ENCODE measurements at regions not wholly inside any gene's neighbourhood (a gene's known extent, or its start where the extent isn't known, plus 50 kb on each side); places are given as distances from the start of the nearest gene placed in this dataset.

DNA sequence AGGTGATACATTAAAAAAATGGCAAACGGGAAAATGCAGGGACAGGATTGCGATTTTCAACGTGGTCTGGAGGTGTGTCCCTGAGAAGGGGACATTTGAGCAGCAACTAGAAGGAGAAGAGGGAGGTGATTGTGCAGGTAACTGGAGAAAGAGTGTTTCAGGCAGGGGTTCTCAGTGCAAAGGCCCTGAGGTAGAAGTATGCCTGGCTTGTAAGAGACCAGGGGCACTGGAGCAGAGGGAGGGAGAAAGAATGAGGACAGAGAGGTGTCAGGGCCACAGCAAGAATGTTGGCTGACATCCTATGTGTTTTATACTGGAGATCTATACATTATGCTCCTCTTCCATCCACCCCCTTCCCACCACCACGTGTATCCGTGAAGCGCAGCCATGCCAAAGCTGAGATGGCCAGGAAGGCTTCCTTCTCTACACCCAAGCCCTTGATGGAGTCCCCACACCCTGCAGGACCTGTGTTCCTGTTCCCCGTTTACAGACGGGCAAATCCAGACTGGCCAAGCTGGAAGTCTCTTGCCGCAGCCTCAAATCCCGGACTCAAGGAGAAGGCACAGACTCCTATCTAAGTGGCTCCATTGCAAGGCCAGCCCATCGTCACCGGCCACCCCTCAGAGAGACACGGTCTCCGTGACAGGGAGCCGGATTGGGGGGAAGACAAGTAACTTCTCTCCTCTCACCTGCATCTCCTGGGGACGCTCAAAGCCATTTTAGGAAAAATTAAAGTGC is 416.1 kb downstream of the MN1 start:
- Histone ChIP-seq H3K27ac (ENCODE audit: control insufficient read depth, insufficient read depth, low read length) (peak overlapping the region; percentile 73), H3K4me1 (ENCODE audit: control insufficient read depth, extremely low read depth, insufficient read depth, low read length) (peaks cover 35% of the 10 kb centered on the region), H3K4me2 (ENCODE audit: control insufficient read depth, extremely low read depth, insufficient read depth, low read depth, low read length) (peak overlapping the region; percentile 25), H3K79me2 (ENCODE audit: control insufficient read depth, insufficient read depth, low read length) (no peaks in the 10 kb centered on the region), H3K27me3 (ENCODE audit: control insufficient read depth, extremely low read depth, insufficient read depth, low read length) (no peaks in the 10 kb centered on the region), H2AFZ (ENCODE audit: control insufficient read depth, low read length) (peak overlapping the region; percentile 78), H3K36me3 (ENCODE audit: control insufficient read depth in 2 of 2, extremely low read depth in 1 of 2, insufficient read depth in 2 of 2, low read length in 2 of 2) (no peaks in the 10 kb centered on the region), H3K4me3 (ENCODE audit: control insufficient read depth in 2 of 3, extremely low read depth in 1 of 3, insufficient read depth in 2 of 3, low read depth in 1 of 3, low read length in 3 of 3) (no peak overlapping the region), H3K9ac (ENCODE audit: control insufficient read depth, extremely low read depth, insufficient read depth, low read length) (peak overlapping the region; percentile 62), H3K9me3 (ENCODE audit: control insufficient read depth, low read depth, low read length) (no peaks in the 10 kb centered on the region), H3K9me1 (ENCODE audit: control insufficient read depth, extremely low read depth, insufficient read depth, low read length) (no peaks in the 10 kb centered on the region), H4K20me1 (ENCODE audit: control insufficient read depth, extremely low read depth, insufficient read depth, low read length) (no peaks in the 10 kb centered on the region)
- TF ChIP-seq EZH2 (IDR thresholded peaks at IDR 0.05; ENCODE audit: low read length) = no peak
- TF ChIP-seq, protein P1, sequence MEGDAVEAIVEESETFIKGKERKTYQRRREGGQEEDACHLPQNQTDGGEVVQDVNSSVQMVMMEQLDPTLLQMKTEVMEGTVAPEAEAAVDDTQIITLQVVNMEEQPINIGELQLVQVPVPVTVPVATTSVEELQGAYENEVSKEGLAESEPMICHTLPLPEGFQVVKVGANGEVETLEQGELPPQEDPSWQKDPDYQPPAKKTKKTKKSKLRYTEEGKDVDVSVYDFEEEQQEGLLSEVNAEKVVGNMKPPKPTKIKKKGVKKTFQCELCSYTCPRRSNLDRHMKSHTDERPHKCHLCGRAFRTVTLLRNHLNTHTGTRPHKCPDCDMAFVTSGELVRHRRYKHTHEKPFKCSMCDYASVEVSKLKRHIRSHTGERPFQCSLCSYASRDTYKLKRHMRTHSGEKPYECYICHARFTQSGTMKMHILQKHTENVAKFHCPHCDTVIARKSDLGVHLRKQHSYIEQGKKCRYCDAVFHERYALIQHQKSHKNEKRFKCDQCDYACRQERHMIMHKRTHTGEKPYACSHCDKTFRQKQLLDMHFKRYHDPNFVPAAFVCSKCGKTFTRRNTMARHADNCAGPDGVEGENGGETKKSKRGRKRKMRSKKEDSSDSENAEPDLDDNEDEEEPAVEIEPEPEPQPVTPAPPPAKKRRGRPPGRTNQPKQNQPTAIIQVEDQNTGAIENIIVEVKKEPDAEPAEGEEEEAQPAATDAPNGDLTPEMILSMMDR (optimal IDR thresholded peaks at IDR 0.05 in 1 of 3, IDR thresholded peaks at IDR 0.05 in 1 of 3, conservative IDR thresholded peaks at IDR 0.05 in 1 of 3; ENCODE audit: extremely low read depth in 1 of 3, insufficient read depth in 2 of 3, low read length in 3 of 3) = no peak
- peak; percentile 13 for FAIRE-seq
- no peak for DNase-seq (ENCODE audit: low read depth, low spot score)
- dilution Hi-C loops (cut with MboI; ENCODE audit: extremely low pct_ligation_motif_present, low sequenced_read_pairs) = no loop called here

DNA sequence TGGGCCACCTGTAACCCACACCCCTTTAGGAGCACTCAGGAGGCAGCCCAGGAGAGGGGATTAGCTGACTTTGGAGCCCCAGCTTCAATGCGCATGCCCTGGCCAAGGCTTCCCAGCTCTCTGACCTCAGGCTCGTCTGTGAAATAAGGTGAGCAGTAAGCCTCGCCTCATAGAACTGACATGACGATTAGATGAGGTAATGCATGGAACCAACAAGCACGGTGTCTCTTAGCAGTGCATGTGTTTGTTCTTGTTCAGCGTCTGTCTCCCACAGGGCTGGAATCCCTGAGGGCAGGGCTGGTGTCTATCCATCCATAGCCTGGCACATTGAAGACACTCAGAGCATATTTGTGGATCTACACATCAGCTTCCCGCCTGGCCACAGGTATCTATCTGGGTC is 415.4 kb downstream of the MN1 start:
- DNase-seq (ENCODE audit: low read depth, low spot score) = peak; percentile 94
- dilution Hi-C loops (cut with MboI; ENCODE audit: extremely low pct_ligation_motif_present, low sequenced_read_pairs) = no loop called here
- Histone ChIP-seq H3K36me3 (ENCODE audit: control insufficient read depth in 2 of 2, extremely low read depth in 1 of 2, insufficient read depth in 2 of 2, low read length in 2 of 2) (no peaks in the 10 kb centered on the region), H3K4me1 (ENCODE audit: control insufficient read depth, extremely low read depth, insufficient read depth, low read length) (peaks cover 35% of the 10 kb centered on the region), H3K4me3 (ENCODE audit: control insufficient read depth in 2 of 3, extremely low read depth in 1 of 3, insufficient read depth in 2 of 3, low read depth in 1 of 3, low read length in 3 of 3) (no peak overlapping the region), H3K27ac (ENCODE audit: control insufficient read depth, insufficient read depth, low read length) (peak overlapping the region; percentile 73), H3K9ac (ENCODE audit: control insufficient read depth, extremely low read depth, insufficient read depth, low read length) (peak overlapping the region; percentile 62), H3K9me1 (ENCODE audit: control insufficient read depth, extremely low read depth, insufficient read depth, low read length) (no peaks in the 10 kb centered on the region), H3K27me3 (ENCODE audit: control insufficient read depth, extremely low read depth, insufficient read depth, low read length) (no peaks in the 10 kb centered on the region), H3K4me2 (ENCODE audit: control insufficient read depth, extremely low read depth, insufficient read depth, low read depth, low read length) (peak overlapping the region; percentile 25), H2AFZ (ENCODE audit: control insufficient read depth, low read length) (peak overlapping the region; percentile 78), H4K20me1 (ENCODE audit: control insufficient read depth, extremely low read depth, insufficient read depth, low read length) (no peaks in the 10 kb centered on the region), H3K79me2 (ENCODE audit: control insufficient read depth, insufficient read depth, low read length) (no peaks in the 10 kb centered on the region), H3K9me3 (ENCODE audit: control insufficient read depth, low read depth, low read length) (no peaks in the 10 kb centered on the region)
- TF ChIP-seq, protein P1 (optimal IDR thresholded peaks at IDR 0.05 in 1 of 3, IDR thresholded peaks at IDR 0.05 in 1 of 3, conservative IDR thresholded peaks at IDR 0.05 in 1 of 3; ENCODE audit: extremely low read depth in 1 of 3, insufficient read depth in 2 of 3, low read length in 3 of 3) = no peak
- TF ChIP-seq EZH2 (IDR thresholded peaks at IDR 0.05; ENCODE audit: low read length) = no peak
- FAIRE-seq = peak; percentile 100

Data from keratinocyte (primary cell).